ENCODE measurements at regions not wholly inside any gene's neighbourhood (a gene's known extent, or its start where the extent isn't known, plus 50 kb on each side); places are given as distances from the start of the nearest gene placed in this dataset.
"Not testable (repeated sequence)": the region's sequence is repeated elsewhere in the genome, so short reads cannot be mapped to it uniquely, and the experiment has no call there.

DNA sequence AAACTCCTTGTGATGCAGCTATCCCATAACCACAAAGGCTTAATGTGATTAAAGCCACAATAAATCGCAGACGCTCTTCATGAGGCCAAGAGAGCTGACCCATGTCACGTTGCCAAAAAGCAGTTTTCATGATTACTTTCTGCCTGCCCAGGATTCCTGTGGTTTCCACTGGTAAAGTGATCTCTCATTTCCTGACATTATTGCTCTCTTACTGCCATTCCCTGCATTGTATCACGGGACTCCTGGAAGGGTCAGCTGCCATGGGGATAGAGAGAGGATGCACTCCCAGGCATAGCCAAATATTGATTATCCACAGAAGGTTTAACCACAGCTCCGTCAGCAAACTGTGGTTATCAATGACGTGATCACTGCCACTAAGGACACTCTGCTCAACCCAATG lies 103.8 kb upstream of the SLC1A3 start:
- no peak overlapping the region for H3K27ac ChIP-seq
- in situ Hi-C loops (cut with MboI; ENCODE audit: low pct_unique_long_range_greater_than_20kb in 2 of 9, low sequenced_read_pairs in 9 of 9, unreplicated experiment in 9 of 9) = loop anchor here in 3 of 9 experiments (10.0 to 25.0 kb wide), 2 partner anchors 88 to 185 kb away; no protein-coding TSS in a partner anchor

DNA sequence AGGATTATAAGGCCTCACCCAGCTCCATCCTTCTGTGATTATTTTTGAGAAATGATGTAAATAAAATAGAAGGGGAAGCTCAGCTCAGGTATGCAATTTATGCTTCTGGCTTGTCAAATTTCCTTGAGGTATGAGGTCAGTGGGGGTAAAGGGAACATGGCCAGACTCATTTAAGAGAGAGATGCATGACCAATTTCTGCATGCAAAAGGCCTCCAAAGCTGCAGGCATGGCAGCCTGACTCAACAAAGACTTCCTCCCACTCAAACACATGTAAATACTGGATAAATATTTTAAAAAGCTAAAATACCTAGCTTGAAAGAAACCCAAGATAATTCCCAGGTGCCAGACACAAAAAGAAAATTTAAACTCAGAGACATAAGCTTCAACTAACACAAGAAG lies 101.4 kb upstream of the SLC1A3 start:
- in situ Hi-C loops (cut with MboI; ENCODE audit: low pct_unique_long_range_greater_than_20kb in 2 of 9, low sequenced_read_pairs in 9 of 9, unreplicated experiment in 9 of 9) = loop anchor here in 3 of 9 experiments (10.0 to 25.0 kb wide), 2 partner anchors 90 to 182 kb away; no protein-coding TSS in a partner anchor
- ATAC-seq (replicated peaks in 6 of 8) = no peak
- H3K4me1 ChIP-seq (replicated peaks in 1 of 2) = peaks cover 0 to 2% of the 10 kb centered on the region in 2 donors
- no peak overlapping the region for H3K4me3 ChIP-seq
- no peak overlapping the region for H3K27ac ChIP-seq

More for the DNA sequence above, 103.8 kb upstream of the SLC1A3 start:
- no peak overlapping the region for H3K4me3 ChIP-seq
- 0 to 100% (median 59%) methylated on average over 1 to 6 of the region's 6 CpGs for WGBS, 10 experiments
- peaks cover 0 to 2% of the 10 kb centered on the region in 2 donors for H3K4me1 ChIP-seq (replicated peaks in 1 of 2)
- peak in 6 of 8 experiments; percentile 56 to 98 (median 70) for ATAC-seq (replicated peaks in 6 of 8)

DNA sequence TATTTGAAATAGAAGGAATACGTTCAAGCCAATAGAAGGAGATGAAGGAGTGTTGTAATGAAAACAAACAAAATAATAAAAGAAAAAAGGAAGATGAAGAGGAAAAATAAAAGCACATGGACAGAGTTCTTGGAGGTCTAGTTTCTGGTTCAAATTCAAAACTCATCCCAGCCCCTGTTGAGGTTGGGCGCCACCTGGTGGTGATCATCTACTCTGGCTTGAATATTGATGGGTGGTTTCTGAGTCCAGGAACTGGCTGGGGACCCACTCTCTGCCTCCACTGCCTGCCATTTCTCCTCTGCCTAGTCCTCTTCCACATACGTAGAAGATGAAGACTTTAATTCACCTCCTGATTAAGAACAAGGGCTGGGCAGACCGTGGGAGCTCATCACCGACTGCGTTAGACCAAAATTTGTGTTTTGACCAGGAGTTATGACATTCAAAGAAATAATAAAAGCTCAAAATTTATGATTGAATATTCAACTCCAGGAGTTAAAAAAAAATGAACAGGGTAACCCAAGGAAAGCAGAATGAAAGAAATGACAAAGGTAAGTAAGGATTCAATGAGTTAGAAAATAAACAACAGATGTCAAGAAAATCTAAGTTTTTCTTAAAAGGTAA lies 99.0 kb upstream of the SLC1A3 start:
- 17 to 87% (median 58%) methylated on average over 3 to 6 of the region's 6 CpGs for WGBS, 10 experiments

DNA sequence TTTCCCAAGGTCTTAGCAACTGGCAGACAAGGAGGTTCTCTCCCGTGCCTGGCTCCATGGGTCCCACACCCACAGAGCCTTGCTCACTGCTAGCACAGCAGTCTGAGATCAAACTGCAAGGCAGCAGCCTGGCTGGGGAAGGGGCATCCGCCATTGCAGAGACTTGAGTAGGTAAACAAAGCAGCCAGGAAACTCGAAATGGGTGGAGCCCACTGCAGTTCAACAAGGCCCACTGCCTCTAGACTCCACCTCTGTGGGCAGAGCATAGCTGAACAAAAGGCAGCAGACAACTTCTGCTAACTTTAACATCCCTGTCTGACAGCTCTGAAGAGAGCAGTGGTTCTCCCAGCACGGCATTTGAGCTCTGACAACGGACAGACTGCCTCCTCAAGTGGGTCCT lies 98.1 kb upstream of the SLC1A3 start:
- WGBS, 10 experiments = 27 to 100% (median 64%) methylated on average over 1 to 4 of the region's 5 CpGs; no CpG with 5 or more reads in 4 of the 10 experiments
- in situ Hi-C loops (cut with MboI; ENCODE audit: low pct_unique_long_range_greater_than_20kb in 2 of 9, low sequenced_read_pairs in 9 of 9, unreplicated experiment in 9 of 9) = loop anchor here in 3 of 9 experiments (10.0 to 25.0 kb wide), 2 partner anchors 94 to 179 kb away; no protein-coding TSS in a partner anchor

More for the DNA sequence above, 99.0 kb upstream of the SLC1A3 start:
- peak in 3 of 8 experiments; percentile 52 to 71 (median 58) for ATAC-seq (replicated peaks in 6 of 8)
- H3K4me1 ChIP-seq (replicated peaks in 1 of 2) = no peaks in the 10 kb centered on the region
- in situ Hi-C loops (cut with MboI; ENCODE audit: low pct_unique_long_range_greater_than_20kb in 2 of 9, low sequenced_read_pairs in 9 of 9, unreplicated experiment in 9 of 9) = loop anchor here in 3 of 9 experiments (10.0 to 25.0 kb wide), 2 partner anchors 93 to 180 kb away; no protein-coding TSS in a partner anchor
- H3K27ac ChIP-seq = no peak overlapping the region
- H3K4me3 ChIP-seq = no peak overlapping the region

DNA sequence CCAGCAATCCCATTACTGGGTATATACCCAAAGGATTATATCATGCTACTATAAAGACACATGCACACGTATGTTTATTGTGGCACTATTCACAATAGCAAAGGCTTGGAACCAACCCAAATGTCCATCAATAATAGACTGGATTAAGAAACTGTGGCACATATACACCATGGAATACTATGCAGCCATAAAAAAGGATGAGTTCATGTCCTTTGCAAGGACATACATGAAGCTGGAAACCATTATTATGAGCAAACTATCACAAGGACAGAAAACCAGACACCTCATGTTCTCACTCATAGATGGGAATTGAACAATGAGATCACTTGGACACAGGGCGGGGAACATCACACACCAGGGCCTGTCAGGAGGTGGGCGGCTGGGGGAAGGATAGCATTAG lies 92.8 kb upstream of the SLC1A3 start:
- 33 to 100% (median 80%) methylated on average over 1 to 2 of the region's 3 CpGs; no CpG with 5 or more reads in 1 of the 10 experiments for WGBS, 10 experiments
- H3K4me3 ChIP-seq; H3K27ac ChIP-seq; ATAC-seq (replicated peaks in 6 of 8); H3K4me1 ChIP-seq (replicated peaks in 1 of 2): not testable (repeated sequence)
- in situ Hi-C loops (cut with MboI; ENCODE audit: low pct_unique_long_range_greater_than_20kb in 2 of 9, low sequenced_read_pairs in 9 of 9, unreplicated experiment in 9 of 9) = loop anchor here in 1 of 9 experiments (25.0 kb wide), 1 partner anchor 174 kb away; no protein-coding TSS in a partner anchor

More for the DNA sequence above, 98.1 kb upstream of the SLC1A3 start:
- H3K4me1 ChIP-seq (replicated peaks in 1 of 2); H3K4me3 ChIP-seq; H3K27ac ChIP-seq: not testable (repeated sequence)
- peak in 1 of 8 experiments; percentile 52 for ATAC-seq (replicated peaks in 6 of 8)

DNA sequence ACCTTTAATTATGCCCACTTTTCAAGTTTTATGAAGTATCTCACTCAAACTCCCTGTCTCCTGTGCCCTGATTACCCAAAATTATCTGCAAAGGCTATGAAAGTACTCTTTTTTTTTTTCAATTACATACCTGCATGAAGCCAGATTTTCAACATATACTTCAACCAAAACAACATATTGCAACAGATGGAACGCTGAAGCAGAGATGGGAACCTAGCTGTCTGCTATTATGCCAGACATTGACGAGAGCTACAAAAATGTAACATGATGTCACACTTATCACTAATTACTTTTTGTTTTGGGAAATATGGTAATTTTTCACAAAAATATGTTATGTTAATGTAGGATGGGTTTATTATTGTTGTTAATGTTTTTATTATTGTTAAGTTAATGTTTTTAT lies 86.5 kb upstream of the SLC1A3 start:
- in situ Hi-C loops (cut with MboI; ENCODE audit: low pct_unique_long_range_greater_than_20kb in 2 of 9, low sequenced_read_pairs in 9 of 9, unreplicated experiment in 9 of 9) = loop anchor here in 1 of 9 experiments (25.0 kb wide), 1 partner anchor 167 kb away; no protein-coding TSS in a partner anchor
- no peak overlapping the region for H3K4me3 ChIP-seq
- no peak overlapping the region for H3K27ac ChIP-seq
- peaks cover 3 to 17% of the 10 kb centered on the region in 2 donors for H3K4me1 ChIP-seq (replicated peaks in 1 of 2)
- no peak for ATAC-seq (replicated peaks in 6 of 8)
- 38 to 100% (median 91%) methylated on average over 1 to 2 of the region's 2 CpGs; no CpG with 5 or more reads in 4 of the 10 experiments for WGBS, 10 experiments

DNA sequence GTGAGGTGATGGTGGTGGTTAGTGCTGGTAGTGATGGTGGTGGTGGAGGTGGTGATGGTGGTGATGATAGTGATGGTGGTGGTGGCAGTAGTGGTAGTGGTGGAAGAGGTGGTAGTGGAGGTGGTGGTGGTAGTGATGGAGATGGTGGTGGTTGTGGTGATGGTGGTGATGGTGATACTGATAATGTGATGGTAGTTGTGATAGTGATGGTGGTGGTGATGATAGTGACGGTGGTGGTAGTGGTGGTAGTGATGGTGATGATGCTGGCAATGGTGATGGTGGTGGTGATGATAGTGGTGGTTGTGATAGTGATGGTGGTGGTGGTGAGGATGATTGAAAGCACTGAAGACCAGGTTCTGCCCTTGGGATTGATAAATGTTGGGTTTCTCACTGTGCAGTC lies 85.2 kb upstream of the SLC1A3 start:
- H3K27ac ChIP-seq = no peak overlapping the region
- H3K4me3 ChIP-seq = no peak overlapping the region
- no peak for ATAC-seq (replicated peaks in 6 of 8)
- 20 to 100% (median 20%) methylated on average over 1 of the region's 1 CpG; no CpG with 5 or more reads in 7 of the 10 experiments for WGBS, 10 experiments
- H3K4me1 ChIP-seq (replicated peaks in 1 of 2) = peaks cover 3 to 18% of the 10 kb centered on the region in 2 donors
- in situ Hi-C loops (cut with MboI; ENCODE audit: low pct_unique_long_range_greater_than_20kb in 2 of 9, low sequenced_read_pairs in 9 of 9, unreplicated experiment in 9 of 9) = loop anchor here in 1 of 9 experiments (25.0 kb wide), 1 partner anchor 166 kb away; no protein-coding TSS in a partner anchor

DNA sequence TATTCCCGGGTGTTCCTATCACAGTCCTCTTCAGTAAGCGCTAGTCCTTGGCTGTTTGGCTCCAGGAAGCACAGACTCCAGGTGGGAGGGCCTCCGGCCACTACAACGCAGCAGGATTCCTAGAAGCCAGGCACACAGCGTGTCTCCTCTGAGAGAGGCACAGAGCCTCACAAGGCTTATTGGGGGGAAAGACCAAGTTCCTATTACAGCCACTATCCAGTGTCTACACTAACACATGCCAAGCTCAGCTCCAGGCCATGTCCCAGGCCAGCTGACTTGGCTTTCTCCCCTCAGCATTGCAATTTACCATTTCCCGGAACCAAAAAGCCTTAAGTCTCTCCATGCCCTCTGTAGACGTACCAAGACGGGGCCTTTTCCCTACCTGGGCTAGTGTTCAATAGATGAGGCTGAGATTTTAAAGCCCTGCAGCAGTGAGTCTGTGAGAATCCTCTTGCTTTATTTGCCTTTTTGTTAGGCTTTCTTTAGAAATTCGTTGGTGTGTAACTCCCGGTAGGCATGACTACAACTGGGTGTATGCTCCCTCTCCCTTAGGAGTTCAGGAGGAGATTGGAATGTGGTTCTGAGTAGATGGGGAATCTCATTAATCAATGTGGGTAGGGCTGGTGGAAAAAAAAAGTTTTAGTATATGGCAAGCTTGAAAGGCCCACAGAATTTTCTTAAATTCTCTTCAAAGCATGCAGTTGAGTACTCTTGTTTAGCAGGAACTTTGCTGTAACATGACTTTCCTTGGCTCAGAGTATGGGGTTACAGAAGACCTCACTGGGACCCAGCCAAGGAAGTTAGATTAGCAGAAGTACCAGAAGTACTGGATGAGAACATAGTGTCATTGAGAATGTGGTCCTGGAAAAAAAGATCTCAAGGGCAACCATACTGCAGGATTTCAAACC lies 84.3 kb upstream of the SLC1A3 start:
- no peak overlapping the region for H3K4me3 ChIP-seq
- in situ Hi-C loops (cut with MboI; ENCODE audit: low pct_unique_long_range_greater_than_20kb in 2 of 9, low sequenced_read_pairs in 9 of 9, unreplicated experiment in 9 of 9) = loop anchor here in 1 of 9 experiments (25.0 kb wide), 1 partner anchor 165 kb away; no protein-coding TSS in a partner anchor
- WGBS, 10 experiments = 30 to 96% (median 78%) methylated on average over 2 to 6 of the region's 10 CpGs; no CpG with 5 or more reads in 2 of the 10 experiments
- H3K27ac ChIP-seq = peak overlapping the region in 1 of 2 donors; percentile 59
- peaks cover 3 to 18% of the 10 kb centered on the region in 2 donors for H3K4me1 ChIP-seq (replicated peaks in 1 of 2)
- ATAC-seq (replicated peaks in 6 of 8) = peak in 5 of 8 experiments; percentile 43 to 93 (median 45)

DNA sequence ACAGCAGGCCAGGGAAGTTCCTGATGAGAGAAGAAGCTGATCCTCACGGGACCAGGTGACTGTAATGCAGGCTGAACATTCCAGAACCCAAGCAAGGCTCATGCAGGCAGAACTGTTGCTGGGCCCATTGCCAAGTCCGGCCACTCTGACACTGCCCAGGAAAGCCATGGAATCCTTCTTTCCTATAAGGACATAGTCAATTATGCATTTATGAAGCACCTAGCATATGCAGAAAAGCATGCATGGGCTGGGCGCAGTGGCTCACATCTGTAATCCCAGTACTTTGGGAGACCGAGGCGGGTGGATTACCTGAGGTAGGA lies 83.7 kb upstream of the SLC1A3 start:
- Histone ChIP-seq H3K4me1 (replicated peaks in 1 of 2) (peaks cover 3 to 18% of the 10 kb centered on the region in 2 donors), H3K27ac (no peak overlapping the region), H3K4me3 (no peak overlapping the region)
- ATAC-seq (replicated peaks in 6 of 8) = no peak
- 45 to 100% (median 94%) methylated on average over 1 to 5 of the region's 5 CpGs; no CpG with 5 or more reads in 2 of the 10 experiments for WGBS, 10 experiments
- in situ Hi-C loops (cut with MboI; ENCODE audit: low pct_unique_long_range_greater_than_20kb in 2 of 9, low sequenced_read_pairs in 9 of 9, unreplicated experiment in 9 of 9) = loop anchor here in 1 of 9 experiments (25.0 kb wide), 1 partner anchor 165 kb away; no protein-coding TSS in a partner anchor

DNA sequence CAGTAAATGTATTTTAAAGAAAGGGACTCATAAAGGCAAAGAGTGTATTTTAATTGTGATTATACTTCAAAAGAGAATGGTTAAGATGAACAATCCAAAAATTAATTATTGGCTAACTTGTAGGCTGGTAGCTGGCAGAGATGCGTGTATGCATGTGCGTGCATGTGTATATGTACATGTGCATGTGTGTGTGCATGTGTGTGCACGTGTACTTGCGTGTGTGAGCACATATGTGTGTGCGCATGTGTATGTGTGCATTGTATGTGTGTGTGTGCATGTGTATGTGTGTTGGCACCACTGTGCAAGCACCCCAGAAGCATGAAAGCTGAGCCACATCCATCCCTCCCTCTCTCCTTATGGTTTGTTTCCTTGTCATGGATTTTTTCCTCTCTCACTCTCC lies 83.0 kb upstream of the SLC1A3 start:
- H3K4me3 ChIP-seq = no peak overlapping the region
- H3K4me1 ChIP-seq (replicated peaks in 1 of 2) = peaks cover 3 to 18% of the 10 kb centered on the region in 2 donors
- 20 to 100% (median 92%) methylated on average over 1 to 5 of the region's 5 CpGs; no CpG with 5 or more reads in 4 of the 10 experiments for WGBS, 10 experiments
- in situ Hi-C loops (cut with MboI; ENCODE audit: low pct_unique_long_range_greater_than_20kb in 2 of 9, low sequenced_read_pairs in 9 of 9, unreplicated experiment in 9 of 9) = loop anchor here in 1 of 9 experiments (25.0 kb wide), 1 partner anchor 164 kb away; no protein-coding TSS in a partner anchor
- no peak for ATAC-seq (replicated peaks in 6 of 8)
- no peak overlapping the region for H3K27ac ChIP-seq

DNA sequence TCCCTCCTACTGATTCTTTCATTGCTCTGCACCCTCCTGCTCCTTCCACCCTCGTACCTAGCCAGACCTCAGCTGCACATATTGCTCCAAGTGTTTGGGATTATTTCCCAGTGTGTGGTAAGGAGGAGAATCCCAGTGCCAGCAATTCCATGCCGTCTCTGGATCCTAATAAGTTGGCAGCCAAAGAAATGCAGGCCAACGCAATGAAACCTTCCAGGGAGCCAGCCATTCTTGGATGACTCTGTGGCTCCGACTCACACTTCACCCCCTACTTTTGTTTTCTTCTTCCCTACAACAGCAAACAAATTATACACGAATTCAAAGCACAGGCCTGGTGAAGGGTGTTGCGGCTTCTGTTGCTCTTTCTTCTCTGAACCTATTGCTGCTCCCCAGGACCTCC lies 82.5 kb upstream of the SLC1A3 start:
- no peak for ATAC-seq (replicated peaks in 6 of 8)
- Histone ChIP-seq H3K4me3 (no peak overlapping the region), H3K4me1 (replicated peaks in 1 of 2) (peaks cover 3 to 18% of the 10 kb centered on the region in 2 donors), H3K27ac (no peak overlapping the region)
- in situ Hi-C loops (cut with MboI; ENCODE audit: low pct_unique_long_range_greater_than_20kb in 2 of 9, low sequenced_read_pairs in 9 of 9, unreplicated experiment in 9 of 9) = loop anchor here in 1 of 9 experiments (25.0 kb wide), 1 partner anchor 163 kb away; no protein-coding TSS in a partner anchor
- 15 to 100% (median 62%) methylated on average over 1 to 5 of the region's 6 CpGs; no CpG with 5 or more reads in 1 of the 10 experiments for WGBS, 10 experiments

DNA sequence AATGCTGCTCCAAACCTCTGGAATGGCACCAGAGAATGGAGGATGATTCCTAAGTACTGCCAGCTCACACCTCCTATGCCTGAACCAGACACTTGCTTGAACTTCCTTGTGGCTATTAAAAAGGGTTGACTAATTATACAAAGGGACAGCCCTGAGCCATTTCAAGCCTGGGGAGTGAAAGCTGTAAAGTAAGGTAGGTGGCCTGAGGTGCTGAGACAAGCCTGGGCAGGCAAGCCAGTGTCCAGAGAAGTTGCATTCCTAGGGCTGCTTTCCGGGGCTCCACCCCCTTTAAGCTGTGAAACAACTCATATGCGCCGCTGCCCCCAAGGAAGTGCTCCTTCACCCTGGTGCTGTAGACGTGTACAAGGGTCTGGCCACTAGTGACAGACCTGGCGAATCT lies 79.9 kb upstream of the SLC1A3 start:
- Histone ChIP-seq H3K4me3 (no peak overlapping the region), H3K4me1 (replicated peaks in 1 of 2) (peaks cover 3 to 26% of the 10 kb centered on the region in 2 donors), H3K27ac (no peak overlapping the region)
- in situ Hi-C loops (cut with MboI; ENCODE audit: low pct_unique_long_range_greater_than_20kb in 2 of 9, low sequenced_read_pairs in 9 of 9, unreplicated experiment in 9 of 9) = no loop called here
- no peak for ATAC-seq (replicated peaks in 6 of 8)
- 70 to 100% (median 100%) methylated on average over 1 to 3 of the region's 5 CpGs; no CpG with 5 or more reads in 6 of the 10 experiments for WGBS, 10 experiments

Data from motor neuron (in vitro differentiated cells).